ENCODE measurements at regions not wholly inside any gene's neighbourhood (a gene's known extent, or its start where the extent isn't known, plus 50 kb on each side); places are given as distances from the start of the nearest gene placed in this dataset.

- Mint-ChIP-seq H3K27ac (no peak overlapping the region), H3K36me3 (ENCODE audit: low read depth) (no peaks in the 10 kb centered on the region), H3K9me3 (no peaks in the 10 kb centered on the region), H3K4me1 (ENCODE audit: low read depth) (no peaks in the 10 kb centered on the region), H3K4me3 (ENCODE audit: low read depth) (no peak overlapping the region), H3K27me3 (ENCODE audit: low read depth) (no peaks in the 10 kb centered on the region)
- no peak for DNase-seq (ENCODE audit: low spot score)
- intact Hi-C loops (cut with micrococcal nuclease): no loop called here
Measured at GRCh38 chr12:77202457-77203060, 137.2 kb upstream of the E2F7 start.

GRCh38 chr12:77189901-77190416 is 124.6 kb upstream of the E2F7 start:
- Mint-ChIP-seq H3K36me3 (ENCODE audit: low read depth) (no peaks in the 10 kb centered on the region), H3K27ac (no peak overlapping the region), H3K4me1 (ENCODE audit: low read depth) (no peaks in the 10 kb centered on the region), H3K4me3 (ENCODE audit: low read depth) (no peak overlapping the region), H3K9me3 (no peaks in the 10 kb centered on the region), H3K27me3 (ENCODE audit: low read depth) (no peaks in the 10 kb centered on the region)
- DNase-seq (ENCODE audit: low spot score): no peak
- intact Hi-C loops (cut with micrococcal nuclease): no loop called here

- intact Hi-C loops (cut with micrococcal nuclease): no loop called here
- Mint-ChIP-seq H3K36me3 (ENCODE audit: low read depth) (no peaks in the 10 kb centered on the region), H3K4me3 (ENCODE audit: low read depth) (no peak overlapping the region), H3K27ac (no peak overlapping the region), H3K4me1 (ENCODE audit: low read depth) (no peaks in the 10 kb centered on the region), H3K9me3 (no peaks in the 10 kb centered on the region), H3K27me3 (ENCODE audit: low read depth) (no peaks in the 10 kb centered on the region)
- no peak for DNase-seq (ENCODE audit: low spot score)
Measured at GRCh38 chr12:77189458-77189857, 124.1 kb upstream of the E2F7 start.

- intact Hi-C loops (cut with micrococcal nuclease): no loop called here
- no peak overlapping the region for H3K27ac Mint-ChIP-seq
- H3K36me3 Mint-ChIP-seq (ENCODE audit: low read depth): no peaks in the 10 kb centered on the region
- no peaks in the 10 kb centered on the region for H3K4me1 Mint-ChIP-seq (ENCODE audit: low read depth)
- no peak for DNase-seq (ENCODE audit: low spot score)
- H3K4me3 Mint-ChIP-seq (ENCODE audit: low read depth): no peak overlapping the region
- peaks cover 8% of the 10 kb centered on the region for H3K9me3 Mint-ChIP-seq
- H3K27me3 Mint-ChIP-seq (ENCODE audit: low read depth): no peaks in the 10 kb centered on the region
Measured at GRCh38 chr12:77179515-77179914, 114.1 kb upstream of the E2F7 start.

- no peak overlapping the region for H3K27ac Mint-ChIP-seq
Measured at GRCh38 chr12:77167801-77168200, 102.4 kb upstream of the E2F7 start.

GRCh38 chr12:77166696-77167095 is 101.3 kb upstream of the E2F7 start:
- Mint-ChIP-seq H3K4me1 (ENCODE audit: low read depth) (no peaks in the 10 kb centered on the region), H3K36me3 (ENCODE audit: low read depth) (no peaks in the 10 kb centered on the region), H3K9me3 (no peaks in the 10 kb centered on the region), H3K4me3 (ENCODE audit: low read depth) (no peak overlapping the region), H3K27me3 (ENCODE audit: low read depth) (no peaks in the 10 kb centered on the region), H3K27ac (no peak overlapping the region)
- intact Hi-C loops (cut with micrococcal nuclease): no loop called here
- no peak for DNase-seq (ENCODE audit: low spot score)

More at GRCh38 chr12:77167801-77168200, 102.4 kb upstream of the E2F7 start:
- H3K27me3 Mint-ChIP-seq (ENCODE audit: low read depth): no peaks in the 10 kb centered on the region
- intact Hi-C loops (cut with micrococcal nuclease): no loop called here
- no peaks in the 10 kb centered on the region for H3K4me1 Mint-ChIP-seq (ENCODE audit: low read depth)
- H3K36me3 Mint-ChIP-seq (ENCODE audit: low read depth): no peaks in the 10 kb centered on the region
- no peak for DNase-seq (ENCODE audit: low spot score)
- no peaks in the 10 kb centered on the region for H3K9me3 Mint-ChIP-seq
- H3K4me3 Mint-ChIP-seq (ENCODE audit: low read depth): no peak overlapping the region

GRCh38 chr12:77163074-77164038 is 98.0 kb upstream of the E2F7 start:
- Mint-ChIP-seq H3K27ac (no peak overlapping the region), H3K27me3 (ENCODE audit: low read depth) (no peaks in the 10 kb centered on the region), H3K36me3 (ENCODE audit: low read depth) (no peaks in the 10 kb centered on the region), H3K4me3 (ENCODE audit: low read depth) (no peak overlapping the region), H3K9me3 (no peaks in the 10 kb centered on the region), H3K4me1 (ENCODE audit: low read depth) (no peaks in the 10 kb centered on the region)
- intact Hi-C loops (cut with micrococcal nuclease): no loop called here
- no peak for DNase-seq (ENCODE audit: low spot score)

GRCh38 chr12:77161944-77162343 is 96.6 kb upstream of the E2F7 start:
- no peak overlapping the region for H3K27ac Mint-ChIP-seq
- no peaks in the 10 kb centered on the region for H3K36me3 Mint-ChIP-seq (ENCODE audit: low read depth)
- intact Hi-C loops (cut with micrococcal nuclease): no loop called here
- no peaks in the 10 kb centered on the region for H3K9me3 Mint-ChIP-seq
- H3K4me3 Mint-ChIP-seq (ENCODE audit: low read depth): no peak overlapping the region
- H3K4me1 Mint-ChIP-seq (ENCODE audit: low read depth): no peaks in the 10 kb centered on the region
- no peaks in the 10 kb centered on the region for H3K27me3 Mint-ChIP-seq (ENCODE audit: low read depth)
- no peak for DNase-seq (ENCODE audit: low spot score)

GRCh38 chr12:77160931-77161330 is 95.6 kb upstream of the E2F7 start:
- no peaks in the 10 kb centered on the region for H3K9me3 Mint-ChIP-seq
- DNase-seq (ENCODE audit: low spot score): no peak
- no peaks in the 10 kb centered on the region for H3K36me3 Mint-ChIP-seq (ENCODE audit: low read depth)
- no peaks in the 10 kb centered on the region for H3K27me3 Mint-ChIP-seq (ENCODE audit: low read depth)
- no peak overlapping the region for H3K4me3 Mint-ChIP-seq (ENCODE audit: low read depth)
- no peaks in the 10 kb centered on the region for H3K4me1 Mint-ChIP-seq (ENCODE audit: low read depth)
- H3K27ac Mint-ChIP-seq: no peak overlapping the region
- intact Hi-C loops (cut with micrococcal nuclease): no loop called here

- no peak for DNase-seq (ENCODE audit: low spot score)
- Mint-ChIP-seq H3K36me3 (ENCODE audit: low read depth) (no peaks in the 10 kb centered on the region), H3K27ac (no peak overlapping the region), H3K4me3 (ENCODE audit: low read depth) (no peak overlapping the region), H3K9me3 (no peaks in the 10 kb centered on the region), H3K4me1 (ENCODE audit: low read depth) (no peaks in the 10 kb centered on the region), H3K27me3 (ENCODE audit: low read depth) (no peaks in the 10 kb centered on the region)
- intact Hi-C loops (cut with micrococcal nuclease): no loop called here
Measured at GRCh38 chr12:77153706-77154105, 88.3 kb upstream of the E2F7 start.

GRCh38 chr12:77152623-77153193 is 87.3 kb upstream of the E2F7 start:
- intact Hi-C loops (cut with micrococcal nuclease): no loop called here
- Mint-ChIP-seq H3K36me3 (ENCODE audit: low read depth) (no peaks in the 10 kb centered on the region), H3K27me3 (ENCODE audit: low read depth) (no peaks in the 10 kb centered on the region), H3K9me3 (no peaks in the 10 kb centered on the region), H3K27ac (no peak overlapping the region), H3K4me3 (ENCODE audit: low read depth) (no peak overlapping the region), H3K4me1 (ENCODE audit: low read depth) (no peaks in the 10 kb centered on the region)
- no peak for DNase-seq (ENCODE audit: low spot score)

GRCh38 chr12:77151030-77151429 is 85.7 kb upstream of the E2F7 start:
- intact Hi-C loops (cut with micrococcal nuclease): no loop called here

GRCh38 chr12:77133566-77133965 is 68.2 kb upstream of the E2F7 start:
- Mint-ChIP-seq H3K27ac (no peak overlapping the region), H3K27me3 (ENCODE audit: low read depth) (no peaks in the 10 kb centered on the region), H3K4me3 (ENCODE audit: low read depth) (no peak overlapping the region), H3K36me3 (ENCODE audit: low read depth) (no peaks in the 10 kb centered on the region), H3K9me3 (no peaks in the 10 kb centered on the region), H3K4me1 (ENCODE audit: low read depth) (no peaks in the 10 kb centered on the region)
- DNase-seq (ENCODE audit: low spot score): no peak
- intact Hi-C loops (cut with micrococcal nuclease): no loop called here

More at GRCh38 chr12:77151030-77151429, 85.7 kb upstream of the E2F7 start:
- Mint-ChIP-seq H3K36me3 (ENCODE audit: low read depth) (no peaks in the 10 kb centered on the region), H3K4me1 (ENCODE audit: low read depth) (no peaks in the 10 kb centered on the region), H3K4me3 (ENCODE audit: low read depth) (no peak overlapping the region), H3K27me3 (ENCODE audit: low read depth) (no peaks in the 10 kb centered on the region), H3K9me3 (no peaks in the 10 kb centered on the region), H3K27ac (no peak overlapping the region)
- DNase-seq (ENCODE audit: low spot score): no peak
